Neuron (in vitro differentiated cells): ENCODE measurements at regions not wholly inside any gene's neighbourhood (a gene's known extent, or its start where the extent isn't known, plus 50 kb on each side); places are given as distances from the start of the nearest gene placed in this dataset.
"Not testable (repeated sequence)": the region's sequence is repeated elsewhere in the genome, so short reads cannot be mapped to it uniquely, and the experiment has no call there.

ENCODE experiments used
- H2AFZ ChIP-seq: one replicate; pipeline ENCODE4 v1.6.1; 2013; ENCODE audit warnings: low read depth, mild to moderate bottlenecking, inconsistent platforms, low read length, moderate library complexity
- H3K27me3 ChIP-seq: one replicate; pipeline ENCODE4 v1.6.1; 2013; ENCODE audit warnings: low read length; ENCODE audit not compliant: insufficient read depth
- H3K36me3 ChIP-seq: one replicate; pipeline ENCODE4 v1.6.1; 2013; ENCODE audit warnings: low read length; ENCODE audit not compliant: insufficient read depth
- H3K4me1 ChIP-seq: one replicate; pipeline ENCODE4 v1.6.1; 2013; ENCODE audit warnings: low read length; ENCODE audit not compliant: insufficient read depth
- H3K4me3 ChIP-seq: 2 replicates; pipeline ENCODE4 v1.5.1; 2013; ENCODE audit warnings: mild to moderate bottlenecking, low read length, moderate library complexity
- H3K9me3 ChIP-seq: one replicate; pipeline ENCODE4 v1.6.1; 2013; ENCODE audit warnings: low read length

DNA sequence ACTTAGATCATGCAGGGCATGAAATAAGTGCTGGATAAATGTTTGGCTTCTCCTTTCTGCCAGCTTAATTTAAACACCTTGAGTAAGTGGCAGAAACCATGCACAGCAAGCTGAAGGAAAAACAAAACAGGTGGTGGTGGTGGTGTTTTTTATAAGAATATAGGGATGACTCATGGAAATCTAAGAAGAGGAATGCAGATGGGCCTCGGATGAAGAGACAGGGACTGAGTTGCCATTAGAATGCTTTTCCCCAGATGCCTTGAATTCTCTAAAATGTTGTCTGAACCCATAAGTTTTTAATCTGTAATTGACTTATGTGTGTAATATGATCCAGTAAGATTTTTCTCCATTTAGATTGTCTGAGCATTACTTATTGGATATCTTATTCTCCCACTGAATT, 93.1 kb upstream of the ZDHHC17 start:
- Histone ChIP-seq H2AFZ (no peak overlapping the region), H3K27me3 (no peaks in the 10 kb centered on the region), H3K4me1 (no peaks in the 10 kb centered on the region), H3K9me3 (no peaks in the 10 kb centered on the region), H3K4me3 (no peak overlapping the region), H3K36me3 (no peaks in the 10 kb centered on the region)

GRCh38 chr12:76674669-76675315, 89.1 kb upstream of the ZDHHC17 start:
- no peaks in the 10 kb centered on the region for H3K36me3 ChIP-seq
- no peak overlapping the region for H2AFZ ChIP-seq
- no peaks in the 10 kb centered on the region for H3K9me3 ChIP-seq
- H3K27me3 ChIP-seq, result no peaks in the 10 kb centered on the region
- no peaks in the 10 kb centered on the region for H3K4me1 ChIP-seq
- no peak overlapping the region for H3K4me3 ChIP-seq

GRCh38 chr12:76676261-76676660, 87.7 kb upstream of the ZDHHC17 start:
- not testable (repeated sequence) for H3K36me3 ChIP-seq, H3K27me3 ChIP-seq, H3K4me3 ChIP-seq, H3K4me1 ChIP-seq, H2AFZ ChIP-seq, H3K9me3 ChIP-seq

GRCh38 chr12:76678992-76679391, 84.9 kb upstream of the ZDHHC17 start:
- no peaks in the 10 kb centered on the region for H3K9me3 ChIP-seq

GRCh38 chr12:76679778-76680177, 84.1 kb upstream of the ZDHHC17 start:
- Histone ChIP-seq H3K4me1 (peaks cover 8% of the 10 kb centered on the region), H3K27me3 (no peaks in the 10 kb centered on the region), H3K36me3 (no peaks in the 10 kb centered on the region), H2AFZ (no peak overlapping the region), H3K4me3 (no peak overlapping the region), H3K9me3 (no peaks in the 10 kb centered on the region)

More at GRCh38 chr12:76678992-76679391, 84.9 kb upstream of the ZDHHC17 start:
- H3K27me3 ChIP-seq, result no peaks in the 10 kb centered on the region
- no peaks in the 10 kb centered on the region for H3K36me3 ChIP-seq
- H3K4me1 ChIP-seq, result peaks cover 8% of the 10 kb centered on the region
- H3K4me3 ChIP-seq, result no peak overlapping the region
- no peak overlapping the region for H2AFZ ChIP-seq

DNA sequence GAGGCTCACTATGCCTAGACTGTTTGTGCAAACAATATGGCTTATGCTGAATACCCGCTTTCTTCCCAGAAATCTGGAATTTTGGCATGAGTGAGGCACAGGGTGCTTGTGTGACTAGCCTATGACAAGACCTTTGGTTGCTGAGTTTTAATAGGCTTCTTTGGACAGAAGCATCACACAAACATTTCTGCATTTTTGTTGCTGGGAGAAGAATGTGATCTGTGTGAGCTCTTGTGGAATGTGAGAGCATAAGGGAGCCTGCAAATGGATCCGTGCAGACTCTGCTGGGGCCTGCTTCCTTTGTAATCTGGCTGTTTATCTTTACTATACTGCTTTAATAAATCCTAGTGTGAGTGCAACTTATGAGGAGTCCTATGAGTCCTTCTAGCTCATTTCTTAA, 83.0 kb upstream of the ZDHHC17 start:
- no peaks in the 10 kb centered on the region for H3K36me3 ChIP-seq
- peaks cover 8% of the 10 kb centered on the region for H3K4me1 ChIP-seq
- H2AFZ ChIP-seq, result no peak overlapping the region
- H3K9me3 ChIP-seq, result no peaks in the 10 kb centered on the region
- H3K4me3 ChIP-seq, result no peak overlapping the region
- no peaks in the 10 kb centered on the region for H3K27me3 ChIP-seq

DNA sequence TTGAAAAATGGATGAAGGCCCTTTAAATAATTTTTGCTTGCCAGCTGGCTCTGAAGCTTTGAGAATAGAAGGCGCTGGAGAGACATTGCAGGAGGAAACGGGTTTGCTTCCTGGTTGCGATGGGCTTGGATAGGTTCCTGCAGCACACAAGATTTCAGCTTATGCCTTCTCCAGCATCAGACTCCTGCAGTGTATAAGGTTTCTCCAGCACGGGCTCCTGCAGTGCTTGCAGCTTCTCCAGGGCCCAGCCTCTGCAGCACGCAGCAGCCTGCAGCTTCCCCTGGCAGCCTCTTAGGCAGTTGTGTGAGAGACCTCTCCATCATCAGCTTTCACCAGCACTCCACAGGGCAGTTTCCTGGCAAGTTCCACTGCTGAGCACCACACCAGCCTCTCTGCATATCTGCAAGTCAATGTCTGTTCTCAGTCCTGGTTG, 78.7 kb upstream of the ZDHHC17 start:
- peaks cover 8% of the 10 kb centered on the region for H3K4me1 ChIP-seq
- H3K36me3 ChIP-seq, result no peaks in the 10 kb centered on the region
- H3K4me3 ChIP-seq, result no peak overlapping the region
- peak overlapping the region; percentile 79 for H2AFZ ChIP-seq
- no peaks in the 10 kb centered on the region for H3K9me3 ChIP-seq
- H3K27me3 ChIP-seq, result no peaks in the 10 kb centered on the region

GRCh38 chr12:76687981-76688380, 75.9 kb upstream of the ZDHHC17 start:
- no peak overlapping the region for H3K4me3 ChIP-seq
- H2AFZ ChIP-seq, result no peak overlapping the region
- H3K27me3 ChIP-seq, result no peaks in the 10 kb centered on the region
- H3K9me3 ChIP-seq, result no peaks in the 10 kb centered on the region
- H3K36me3 ChIP-seq, result no peaks in the 10 kb centered on the region
- peaks cover 4% of the 10 kb centered on the region for H3K4me1 ChIP-seq

DNA sequence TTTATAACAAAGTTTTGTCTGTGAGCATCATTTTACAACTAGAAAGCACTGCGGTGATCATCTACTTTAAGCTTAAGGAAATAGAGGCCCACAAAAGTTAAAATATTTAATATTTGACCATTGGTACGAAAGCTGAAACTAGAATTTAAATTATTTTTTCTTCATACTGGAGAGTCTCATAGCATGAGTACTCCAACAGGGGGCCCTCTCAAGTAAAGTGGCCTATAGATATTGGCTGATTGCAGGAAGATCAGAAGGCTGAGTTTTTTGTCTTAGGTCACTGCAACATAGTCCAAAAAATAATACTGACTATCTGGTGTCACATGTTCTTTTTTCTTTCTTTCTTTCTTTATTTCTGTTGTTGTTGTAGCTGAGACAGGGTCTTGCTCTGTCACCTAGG, 75.3 kb upstream of the ZDHHC17 start:
- Histone ChIP-seq H3K4me3 (no peak overlapping the region), H2AFZ (no peak overlapping the region), H3K9me3 (no peaks in the 10 kb centered on the region), H3K36me3 (no peaks in the 10 kb centered on the region), H3K4me1 (peaks cover 4% of the 10 kb centered on the region), H3K27me3 (no peaks in the 10 kb centered on the region)

DNA sequence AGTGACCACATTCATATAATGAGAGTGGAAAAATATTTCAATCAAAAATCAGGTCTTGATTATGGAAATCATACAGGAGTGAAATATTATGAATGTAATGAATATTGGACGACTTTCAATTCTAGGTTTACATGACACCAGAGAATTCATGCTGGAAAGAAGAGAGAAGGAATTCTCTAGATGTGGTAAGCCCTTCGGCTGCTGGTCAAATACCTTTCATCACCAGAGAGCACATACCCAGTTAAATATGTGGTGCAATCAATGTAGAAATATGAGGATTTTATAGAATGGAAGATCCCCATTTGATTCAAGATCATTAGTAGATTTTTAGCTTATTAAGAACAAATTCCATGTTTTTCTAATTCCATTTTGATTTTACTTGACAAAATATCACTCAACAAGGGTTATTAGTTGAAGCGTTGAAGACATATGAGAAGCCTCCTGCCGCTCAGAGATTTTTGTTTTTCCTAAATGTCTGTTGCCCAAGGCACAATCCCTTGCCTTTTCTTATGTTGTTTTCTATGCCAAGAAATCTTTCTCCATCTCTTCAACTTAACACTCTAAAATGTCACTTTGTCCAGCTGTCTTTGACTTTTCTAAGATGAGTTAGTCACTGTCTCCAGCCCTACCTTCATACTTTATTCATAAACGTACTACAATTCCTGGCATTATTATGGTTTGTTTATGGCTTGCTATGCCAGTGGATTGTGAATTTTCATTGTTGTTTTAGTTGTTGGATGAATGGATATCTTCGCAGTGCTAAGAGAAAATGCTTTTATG, 72.8 kb upstream of the ZDHHC17 start:
- H2AFZ ChIP-seq, result no peak overlapping the region
- peaks cover 4% of the 10 kb centered on the region for H3K4me1 ChIP-seq
- no peak overlapping the region for H3K4me3 ChIP-seq
- no peaks in the 10 kb centered on the region for H3K27me3 ChIP-seq
- no peaks in the 10 kb centered on the region for H3K9me3 ChIP-seq
- no peaks in the 10 kb centered on the region for H3K36me3 ChIP-seq

- H3K36me3 ChIP-seq, result no peaks in the 10 kb centered on the region
- no peaks in the 10 kb centered on the region for H3K27me3 ChIP-seq
- peak overlapping the region; percentile 69 for H2AFZ ChIP-seq
- H3K4me3 ChIP-seq, result peak overlapping the region; percentile 3
- H3K4me1 ChIP-seq, result peaks cover 4% of the 10 kb centered on the region
- H3K9me3 ChIP-seq, result no peaks in the 10 kb centered on the region
Measured at GRCh38 chr12:76692846-76693245, 71.1 kb upstream of the ZDHHC17 start.

DNA sequence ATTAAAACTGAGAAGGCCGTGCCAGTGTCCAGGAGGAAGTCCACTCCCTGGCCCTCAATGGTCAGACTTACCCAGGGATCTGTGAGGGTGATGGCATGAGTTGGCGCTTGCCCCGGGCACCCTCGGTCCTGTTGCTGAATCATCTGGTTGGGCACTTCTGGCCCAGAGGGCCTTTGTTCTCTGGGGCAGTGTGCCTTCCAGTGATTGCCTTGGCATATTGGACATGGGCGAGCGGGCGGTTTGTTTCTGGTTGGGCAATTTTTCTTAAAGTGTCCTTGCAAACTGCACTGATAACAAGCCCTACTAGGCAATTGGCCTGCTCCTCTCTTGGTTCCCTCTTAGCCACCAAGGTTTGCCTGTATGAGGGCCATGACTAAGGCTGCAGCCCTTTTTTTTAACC, 69.5 kb upstream of the ZDHHC17 start:
- no peaks in the 10 kb centered on the region for H3K27me3 ChIP-seq
- no peak overlapping the region for H2AFZ ChIP-seq
- H3K36me3 ChIP-seq, result no peaks in the 10 kb centered on the region
- no peak overlapping the region for H3K4me3 ChIP-seq
- H3K4me1 ChIP-seq, result peaks cover 4% of the 10 kb centered on the region
- H3K9me3 ChIP-seq, result no peaks in the 10 kb centered on the region

DNA sequence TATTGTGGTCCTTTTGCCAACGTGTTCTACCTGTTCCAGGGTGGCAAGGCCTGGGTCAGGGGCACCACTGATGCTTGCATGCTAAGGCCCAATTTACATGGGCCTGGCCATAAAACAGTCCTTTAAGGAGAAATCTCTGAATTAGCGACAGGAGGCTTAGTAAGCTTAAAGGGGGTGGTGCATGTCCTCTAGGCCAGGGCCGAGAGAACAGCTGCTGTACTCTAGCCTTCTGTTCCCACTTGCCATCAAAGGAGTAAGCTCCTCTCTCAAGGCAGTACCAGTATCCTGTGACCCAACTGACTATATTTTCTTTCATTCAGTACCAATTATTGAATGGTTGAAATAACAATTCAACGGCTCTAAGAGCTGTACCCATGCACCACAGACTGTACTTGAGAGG, 67.7 kb upstream of the ZDHHC17 start:
- Histone ChIP-seq H3K4me3 (no peak overlapping the region), H3K36me3 (no peaks in the 10 kb centered on the region), H3K9me3 (no peaks in the 10 kb centered on the region), H2AFZ (no peak overlapping the region), H3K27me3 (no peaks in the 10 kb centered on the region), H3K4me1 (peaks cover 4% of the 10 kb centered on the region)
